Omental fat pad (tissue), 3 donors: ENCODE measurements at regions not wholly inside any gene's neighbourhood (a gene's known extent, or its start where the extent isn't known, plus 50 kb on each side); places are given as distances from the start of the nearest gene placed in this dataset.

Experiments used
- ATAC-seq: fragments of 150-250 bp; one replicate; pipeline ENCODE4 v1.9.1; 2016; ENCODE audit warnings: mild to moderate bottlenecking, moderate library complexity; ENCODE audit not compliant: low FRiP score
- DNase-seq: peaks from one replicate; pipeline ENCODE4 v3.0.0-alpha.2; 2019; ENCODE audit warnings: low spot score
- CTCF ChIP-seq, 3 donors: fragments of 450-650 bp; IDR thresholded peaks; one replicate each; pipeline ENCODE4 v1.5.1; 2016 to 2017; ENCODE audit warnings: antibody characterized with exemption in 3 of 3, mild to moderate bottlenecking in 3 of 3, moderate library complexity in 2 of 3

- TF ChIP-seq CTCF (IDR thresholded peaks at IDR 0.05): no peak
- ATAC-seq: no peak
- DNase-seq: no peak
These were observed 191.4 kb downstream of the MTRR start for GRCh38 chr5:8060235-8060952.

GRCh38 chr5:8060953-8061429, 192.0 kb downstream of the MTRR start:
- DNase-seq (no peak), ATAC-seq (no peak)
- no peak for TF ChIP-seq CTCF (IDR thresholded peaks at IDR 0.05)

GRCh38 chr5:8062521-8062920, 193.6 kb downstream of the MTRR start:
- ATAC-seq (no peak), DNase-seq (no peak)
- TF ChIP-seq CTCF (IDR thresholded peaks at IDR 0.05): no peak

GRCh38 chr5:8068078-8068477, 199.1 kb downstream of the MTRR start:
- TF ChIP-seq CTCF (IDR thresholded peaks at IDR 0.05): no peak
- DNase-seq (no peak), ATAC-seq (no peak)

- TF ChIP-seq CTCF (IDR thresholded peaks at IDR 0.05): no peak
- DNase-seq (no peak), ATAC-seq (no peak)
These were observed 201.2 kb downstream of the MTRR start for GRCh38 chr5:8070138-8070537.

- no peak for DNase-seq
- ATAC-seq: no peak
- no peak for TF ChIP-seq CTCF (IDR thresholded peaks at IDR 0.05)
These were observed 210.1 kb downstream of the MTRR start for GRCh38 chr5:8079056-8079455.

GRCh38 chr5:8081179-8081578, 212.2 kb downstream of the MTRR start:
- ATAC-seq (no peak), DNase-seq (no peak)
- no peak for TF ChIP-seq CTCF (IDR thresholded peaks at IDR 0.05)
